Gastrocnemius medialis (tissue), 4 donors: ENCODE measurements at regions not wholly inside any gene's neighbourhood (a gene's known extent, or its start where the extent isn't known, plus 50 kb on each side); places are given as distances from the start of the nearest gene placed in this dataset.

ENCODE experiments used
- CTCF ChIP-seq, 5 experiments: fragments of 450-650 bp in 3 of 5; fragments of 200-600 bp in 2 of 5; sonication (generic) in 2 of 5; IDR thresholded peaks in 4 of 5; conservative IDR thresholded peaks in 1 of 5; 1 replicate in 4 of 5; 2 replicates in 1 of 5; pipeline ENCODE4 v1.5.1; 2016 to 2019; ENCODE audit warnings: antibody characterized with exemption in 5 of 5, mild to moderate bottlenecking in 3 of 5, moderate library complexity in 3 of 5
- POLR2A ChIP-seq, 2 donors: fragments of 450-650 bp; IDR thresholded peaks; one replicate each; pipeline ENCODE4 v1.6.1; 2017; ENCODE audit warnings: antibody characterized with exemption in 2 of 2, mild to moderate bottlenecking in 2 of 2, moderate library complexity in 2 of 2

- no peak for TF ChIP-seq POLR2A (IDR thresholded peaks at IDR 0.05)
- no peak for TF ChIP-seq CTCF (IDR thresholded peaks at IDR 0.05 in 4 of 5, conservative IDR thresholded peaks at IDR 0.05 in 1 of 5)
Measured at GRCh38 chr3:135490219-135490915, 475.2 kb upstream of the PPP2R3A start.
